ENCODE measurements at regions not wholly inside any gene's neighbourhood (a gene's known extent, or its start where the extent isn't known, plus 50 kb on each side); places are given as distances from the start of the nearest gene placed in this dataset.
"Not testable (repeated sequence)": the region's sequence is repeated elsewhere in the genome, so short reads cannot be mapped to it uniquely, and the experiment has no call there.

GRCh38 chr4:178963446-178964045, 1521.3 kb upstream of the AGA start:
- DNase-seq (ENCODE audit: low read depth, low spot score): no peak

- DNase-seq (ENCODE audit: low read depth, low spot score): no peak
These were observed 1524.4 kb upstream of the AGA start for GRCh38 chr4:178966644-178967043.

- DNase-seq (ENCODE audit: low read depth, low spot score): no peak
These were observed 1528.3 kb upstream of the AGA start for GRCh38 chr4:178970433-178971140.

- no peak for DNase-seq (ENCODE audit: low read depth, low spot score)
These were observed 1534.6 kb upstream of the AGA start for GRCh38 chr4:178976861-178977260.

- DNase-seq (ENCODE audit: low read depth, low spot score): no peak
These were observed 1551.1 kb upstream of the AGA start for GRCh38 chr4:178993306-178993705.

- DNase-seq (ENCODE audit: low read depth, low spot score): no peak
These were observed 1559.7 kb upstream of the AGA start for GRCh38 chr4:179001918-179002317.

GRCh38 chr4:179007755-179008154, 1565.5 kb upstream of the AGA start:
- DNase-seq (ENCODE audit: low read depth, low spot score): no peak

GRCh38 chr4:179017581-179017980, 1575.3 kb upstream of the AGA start:
- no peak for DNase-seq (ENCODE audit: low read depth, low spot score)

GRCh38 chr4:179027569-179027968, 1585.3 kb upstream of the AGA start:
- no peak for DNase-seq (ENCODE audit: low read depth, low spot score)

GRCh38 chr4:179028321-179028720, 1586.1 kb upstream of the AGA start:
- DNase-seq (ENCODE audit: low read depth, low spot score): no peak

- no peak for DNase-seq (ENCODE audit: low read depth, low spot score)
These were observed 1587.4 kb upstream of the AGA start for GRCh38 chr4:179029683-179030082.

- DNase-seq (ENCODE audit: low read depth, low spot score): no peak
These were observed 1598.0 kb upstream of the AGA start for GRCh38 chr4:179040259-179040658.

- no peak for DNase-seq (ENCODE audit: low read depth, low spot score)
These were observed 1606.7 kb upstream of the AGA start for GRCh38 chr4:179048839-179049453.

- DNase-seq (ENCODE audit: low read depth, low spot score): no peak
These were observed 1609.0 kb upstream of the AGA start for GRCh38 chr4:179051206-179051605.

GRCh38 chr4:179059396-179059795, 1617.2 kb upstream of the AGA start:
- DNase-seq (ENCODE audit: low read depth, low spot score): no peak

GRCh38 chr4:179066254-179066653, 1624.0 kb upstream of the AGA start:
- DNase-seq (ENCODE audit: low read depth, low spot score): not testable (repeated sequence)

GRCh38 chr4:179071131-179071530, 1628.9 kb upstream of the AGA start:
- DNase-seq (ENCODE audit: low read depth, low spot score): no peak

GRCh38 chr4:179076865-179077264, 1634.6 kb upstream of the AGA start:
- DNase-seq (ENCODE audit: low read depth, low spot score): no peak

GRCh38 chr4:179095585-179096221, 1653.5 kb upstream of the AGA start:
- no peak for DNase-seq (ENCODE audit: low read depth, low spot score)

- no peak for DNase-seq (ENCODE audit: low read depth, low spot score)
These were observed 1655.5 kb upstream of the AGA start for GRCh38 chr4:179097741-179098140.

- no peak for DNase-seq (ENCODE audit: low read depth, low spot score)
These were observed 1668.1 kb upstream of the AGA start for GRCh38 chr4:179110356-179110755.

GRCh38 chr4:179110816-179111215, 1668.6 kb upstream of the AGA start:
- no peak for DNase-seq (ENCODE audit: low read depth, low spot score)
